NCI-H128 (cell line): ENCODE measurements at regions not wholly inside any gene's neighbourhood (a gene's known extent, or its start where the extent isn't known, plus 50 kb on each side); places are given as distances from the start of the nearest gene placed in this dataset.

Experiments
- DNase-seq: peaks from one replicate; lab custom pipeline; 2025; ENCODE audit not compliant: unreplicated experiment; lab: John Stamatoyannopoulos, UW

DNA sequence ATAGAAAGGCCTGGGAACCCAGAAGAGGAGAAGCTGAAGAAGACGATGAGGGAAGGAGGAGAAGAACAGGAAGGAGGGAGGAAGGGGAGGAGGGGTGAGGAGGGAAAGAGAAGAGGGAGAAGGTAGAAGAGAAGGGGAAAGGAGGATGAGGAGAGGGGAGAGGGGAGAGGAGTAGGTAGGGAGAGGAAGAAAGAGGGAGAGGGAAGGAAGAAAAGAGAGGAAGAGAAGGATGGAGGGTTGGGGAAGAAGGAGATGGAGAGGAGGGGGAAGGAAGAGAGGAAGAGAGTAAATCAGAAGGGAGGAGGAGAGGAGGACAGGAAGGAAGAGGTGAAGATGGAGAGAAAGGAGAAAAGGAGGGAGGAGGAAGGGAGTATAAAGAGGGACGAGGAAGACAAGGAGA is 109.6 kb upstream of the IRX6 start:
- DNase-seq, result no peak

DNA sequence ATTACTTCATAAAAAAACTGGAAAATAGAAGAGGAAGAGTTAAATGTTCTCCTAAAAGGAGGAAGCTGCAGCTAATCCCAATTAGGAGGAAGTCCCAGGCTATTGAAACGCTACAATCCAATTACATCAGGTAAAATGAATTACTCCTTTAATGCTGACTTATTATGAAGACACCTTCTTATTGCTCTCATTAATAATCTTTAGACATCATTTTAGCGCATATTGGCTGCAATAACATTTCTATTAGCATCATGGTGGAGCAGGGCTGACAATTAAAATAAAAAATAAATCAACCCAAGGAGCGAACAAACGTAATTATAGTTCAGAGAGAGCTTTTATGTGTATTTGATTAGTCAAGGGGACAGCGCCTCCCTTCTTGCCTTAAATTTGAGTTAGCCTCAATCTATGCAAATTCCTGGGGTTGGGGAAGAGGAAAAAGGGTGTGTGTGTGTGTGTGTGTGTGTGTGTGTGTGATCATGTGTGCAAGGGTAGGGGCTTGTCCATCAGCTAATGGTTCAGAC is 109.0 kb upstream of the IRX6 start:
- DNase-seq, result no peak

DNA sequence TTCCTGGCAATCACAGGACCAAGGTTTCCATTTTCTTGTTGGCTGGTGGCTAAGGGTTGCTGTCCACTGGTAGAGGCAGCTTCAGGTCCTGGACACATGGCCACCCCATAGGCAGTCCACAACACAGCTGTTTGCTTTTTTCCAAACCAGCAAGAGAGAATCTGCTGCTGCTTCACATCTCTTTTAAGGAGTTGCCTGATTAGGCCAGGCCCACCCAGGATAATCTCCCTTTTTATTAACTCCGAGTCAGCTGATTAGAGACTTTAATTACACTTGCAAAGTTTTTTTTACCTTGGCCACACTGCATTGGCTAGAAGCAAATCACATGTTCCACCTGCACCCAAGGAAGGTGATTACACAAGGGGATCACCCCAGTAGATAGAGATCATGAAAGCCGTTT is 106.6 kb upstream of the IRX6 start:
- DNase-seq, result no peak

DNA sequence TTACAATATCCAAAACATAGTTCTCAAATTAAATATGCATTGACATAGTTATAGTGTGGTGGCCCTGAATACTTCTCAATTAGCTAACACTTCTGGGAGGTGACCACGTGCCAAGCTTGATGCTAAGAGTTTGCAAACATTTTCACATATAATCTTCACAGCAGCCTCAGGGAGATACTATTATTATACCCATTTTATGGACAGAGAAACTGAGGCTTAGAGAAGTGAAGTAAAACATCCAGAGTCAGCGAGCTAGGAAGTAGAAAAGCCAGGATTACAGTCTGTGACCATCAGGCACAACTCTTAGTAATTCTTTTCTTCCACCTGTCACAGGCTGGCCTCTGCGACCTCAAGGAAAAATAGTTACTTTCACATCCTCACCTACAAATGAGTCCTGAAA is 102.2 kb upstream of the IRX6 start:
- DNase-seq, result no peak

DNA sequence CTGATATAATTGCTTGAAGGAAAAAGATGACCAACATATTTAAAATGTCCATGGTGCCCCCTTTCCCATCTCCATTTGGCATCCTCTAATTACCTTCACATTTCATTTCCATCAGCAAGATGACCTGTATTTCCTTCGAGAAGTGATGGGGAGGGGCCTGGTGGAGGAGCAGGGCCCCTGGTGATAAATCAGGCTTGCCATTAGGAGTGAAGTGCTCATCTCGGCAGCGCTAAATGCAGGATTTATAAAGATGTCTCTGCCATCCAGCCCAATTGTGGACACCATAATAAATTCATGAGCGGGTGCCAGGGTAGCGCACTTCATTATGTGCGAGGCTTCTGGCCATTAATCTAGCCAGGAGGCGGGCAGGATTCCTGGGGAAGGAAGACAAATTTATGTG is 101.5 kb upstream of the IRX6 start:
- DNase-seq, result no peak

DNA sequence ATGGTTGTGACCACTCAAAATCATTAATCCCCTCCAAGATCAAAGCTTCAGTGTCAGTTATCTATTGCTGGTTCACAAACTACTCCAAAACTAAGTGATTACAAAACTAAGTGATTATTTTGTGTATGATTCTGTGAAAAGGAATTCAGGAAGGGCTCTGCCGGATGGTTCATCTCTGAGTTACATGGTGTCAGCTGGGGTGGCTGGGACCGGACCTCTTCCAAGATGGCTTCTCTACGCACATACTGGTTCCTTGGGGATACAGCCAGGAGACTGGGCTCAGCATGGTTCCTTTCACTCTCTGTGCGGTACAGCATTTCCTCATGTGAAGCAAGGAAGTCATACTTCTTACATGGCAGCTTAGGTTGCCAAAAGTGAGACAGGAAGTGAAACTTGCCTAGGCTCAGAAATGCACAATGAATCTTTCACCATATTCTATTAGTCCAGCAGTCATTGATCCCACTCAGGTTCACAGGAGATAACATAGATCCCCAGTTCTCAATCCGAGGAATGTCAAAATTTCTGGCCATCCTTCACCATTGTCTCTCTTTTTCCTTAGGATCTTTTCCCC is 97.9 kb upstream of the IRX6 start:
- DNase-seq, result no peak

DNA sequence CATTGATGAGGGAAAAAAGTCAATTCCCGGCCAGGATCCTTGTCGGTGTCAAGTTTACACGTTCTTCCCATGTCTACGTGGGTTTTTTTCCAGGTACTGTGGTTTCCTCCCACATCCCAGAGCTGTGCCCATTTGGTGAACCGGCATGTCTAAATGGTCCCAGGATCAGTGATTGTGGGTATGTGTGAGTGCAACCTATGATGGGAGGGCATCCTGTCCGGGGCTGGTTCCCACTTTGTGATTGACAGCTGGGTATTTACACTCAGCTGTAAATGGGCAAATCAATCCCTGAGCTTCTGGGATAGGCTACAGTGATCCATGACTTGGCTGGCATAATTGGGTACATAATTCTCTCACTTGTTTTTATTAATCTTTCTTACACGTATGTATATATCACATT is 91.2 kb upstream of the IRX6 start:
- no peak for DNase-seq

DNA sequence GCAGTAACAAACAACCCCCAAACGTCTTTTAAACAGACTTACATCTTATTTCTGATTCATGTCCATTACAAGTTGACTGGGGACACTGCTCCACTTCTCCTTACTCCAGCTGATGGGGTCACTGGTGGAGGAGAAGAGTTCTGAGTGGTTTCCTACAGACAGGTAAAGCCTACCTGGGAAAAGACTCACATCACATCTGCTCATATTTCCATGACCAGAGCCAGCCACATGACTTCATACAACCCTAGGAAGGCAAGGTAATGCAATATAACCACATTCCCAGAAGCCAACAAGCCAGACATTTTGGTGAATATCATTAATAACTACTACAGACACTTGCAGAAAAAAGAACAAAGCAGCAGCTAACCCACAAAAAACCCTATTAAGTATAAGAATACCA is 90.5 kb upstream of the IRX6 start:
- DNase-seq, result no peak

DNA sequence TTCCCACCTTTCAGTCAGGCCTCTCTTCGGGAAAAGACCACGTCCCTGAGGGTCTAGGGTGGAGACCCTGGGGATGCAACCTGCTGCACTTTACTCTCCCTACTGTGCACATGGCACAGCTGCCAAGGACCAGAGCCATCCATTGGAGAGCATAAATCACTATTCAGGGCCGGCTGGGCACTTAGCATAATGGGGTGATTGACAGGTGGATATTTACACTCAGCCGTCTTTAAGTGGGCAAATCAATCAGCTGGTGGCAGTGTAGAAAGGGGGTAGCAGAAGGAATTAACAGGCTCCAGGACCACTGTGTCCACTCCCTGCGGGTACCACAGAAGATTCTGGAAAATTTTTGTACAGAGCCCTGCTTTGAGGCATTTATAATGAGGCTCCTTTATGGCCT is 87.3 kb upstream of the IRX6 start:
- DNase-seq, result no peak

DNA sequence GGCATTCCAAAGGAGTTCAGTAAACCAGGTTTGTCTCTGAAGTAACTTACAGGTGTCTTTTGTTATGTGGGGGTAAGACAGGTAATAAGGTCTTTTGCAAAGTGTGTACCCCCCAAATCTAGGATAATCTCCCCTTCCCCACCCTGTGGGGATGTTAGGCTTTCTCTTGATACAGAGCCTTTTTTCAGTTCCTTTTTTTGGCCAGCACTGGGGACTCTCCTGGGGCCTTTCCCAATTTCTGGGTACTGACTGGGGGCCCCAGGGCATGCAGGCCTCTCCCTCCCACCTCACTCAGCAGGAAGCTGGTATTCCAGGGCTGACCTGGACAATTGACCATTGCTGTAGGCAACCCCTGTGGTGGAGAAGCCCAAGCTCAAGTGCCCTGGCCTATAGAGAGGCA is 84.3 kb upstream of the IRX6 start:
- no peak for DNase-seq

DNA sequence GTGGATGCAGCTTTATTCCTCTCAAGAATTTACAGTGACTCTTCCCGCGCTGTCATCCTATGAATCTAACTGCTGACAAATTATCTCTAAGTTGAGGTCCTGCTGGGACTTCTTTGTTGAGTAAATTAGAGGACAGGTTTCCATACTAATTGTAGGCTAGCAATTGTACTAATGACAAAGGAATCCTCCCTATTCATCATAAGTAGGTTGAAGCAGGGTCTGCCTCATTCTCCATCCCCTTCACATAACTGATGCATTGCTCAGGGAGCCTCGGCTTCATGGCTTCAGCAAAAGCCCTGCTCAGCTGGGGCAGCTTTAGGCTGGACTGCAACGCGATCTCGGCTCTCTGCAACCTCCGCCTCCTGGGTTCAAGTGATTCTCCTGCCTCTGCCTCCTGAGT is 83.1 kb upstream of the IRX6 start:
- DNase-seq, result no peak

DNA sequence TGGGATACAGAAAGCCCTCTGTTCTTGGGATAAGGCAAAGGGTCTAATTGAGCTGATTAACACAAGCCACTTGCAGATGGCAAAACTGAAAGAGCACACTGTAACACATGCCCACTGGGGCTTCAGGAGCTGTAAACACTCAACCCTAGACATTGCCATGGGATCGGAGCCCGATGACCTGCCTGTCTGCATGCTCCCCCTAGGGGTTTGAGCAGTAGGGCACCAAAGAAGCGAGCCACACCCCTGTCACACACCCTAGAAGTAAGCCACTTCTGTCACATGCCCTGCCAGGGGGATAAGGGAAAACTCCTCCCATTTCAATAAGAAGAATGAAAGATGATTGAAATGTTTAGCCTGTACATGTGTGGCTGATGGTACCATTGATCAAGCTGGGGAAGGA is 81.3 kb upstream of the IRX6 start:
- DNase-seq, result no peak

DNA sequence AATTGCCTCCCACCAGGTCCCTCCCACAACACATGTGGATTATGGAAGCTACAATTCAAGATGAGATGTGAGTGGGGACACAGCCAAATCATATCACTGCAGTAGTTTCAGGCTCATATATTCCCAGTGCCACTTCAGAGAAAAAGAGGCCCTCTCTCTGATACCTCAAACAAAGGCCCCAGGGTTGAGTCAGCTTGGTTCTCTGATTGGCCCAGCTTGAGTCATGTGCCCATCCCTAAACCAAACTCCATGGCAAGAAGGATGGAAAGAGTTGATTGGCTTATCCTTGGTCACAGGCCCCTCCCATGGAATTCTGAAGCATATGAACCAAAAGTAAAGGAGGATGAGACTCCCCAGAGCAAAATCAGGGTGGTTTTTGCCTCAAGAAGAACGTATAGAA is 75.9 kb upstream of the IRX6 start:
- no peak for DNase-seq

DNA sequence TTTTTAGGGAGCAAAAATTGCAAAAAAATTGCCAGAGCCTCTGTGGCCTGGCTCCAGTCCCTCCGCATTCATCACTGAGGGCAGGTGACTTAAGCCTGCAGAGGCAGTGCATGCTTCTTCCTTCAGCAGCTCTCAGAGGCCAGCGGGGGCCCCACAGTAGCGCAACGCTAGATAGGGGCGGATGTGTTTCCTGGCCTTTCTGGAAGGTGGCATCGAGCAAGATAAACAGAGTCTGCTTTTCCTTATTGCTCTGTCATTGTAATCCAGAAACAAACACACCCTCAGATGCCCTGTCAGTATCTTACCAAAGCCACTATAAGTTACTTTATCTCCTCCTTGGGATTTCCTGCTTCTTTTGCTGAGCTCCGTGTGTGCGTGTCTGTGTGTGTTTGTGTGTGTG is 75.5 kb upstream of the IRX6 start:
- DNase-seq, result no peak

DNA sequence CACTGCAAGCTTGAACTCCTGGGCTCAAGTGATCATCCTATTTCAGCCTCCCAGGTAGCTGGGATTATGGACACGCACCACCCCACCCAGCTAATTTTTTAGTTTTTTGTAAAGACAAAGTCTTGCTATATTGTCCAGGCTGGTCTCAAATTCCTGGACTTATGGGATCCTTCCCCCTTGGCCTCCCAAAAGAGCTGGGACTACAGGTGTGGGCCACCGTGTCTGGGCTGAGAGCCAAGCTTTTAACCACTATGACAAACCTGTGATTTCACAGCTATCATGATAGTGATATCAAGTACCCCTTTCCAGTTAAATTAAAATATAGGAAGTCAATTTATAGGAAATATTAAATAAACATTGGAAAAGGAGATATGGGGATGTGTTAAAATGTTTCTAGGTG is 74.6 kb upstream of the IRX6 start:
- DNase-seq, result no peak

DNA sequence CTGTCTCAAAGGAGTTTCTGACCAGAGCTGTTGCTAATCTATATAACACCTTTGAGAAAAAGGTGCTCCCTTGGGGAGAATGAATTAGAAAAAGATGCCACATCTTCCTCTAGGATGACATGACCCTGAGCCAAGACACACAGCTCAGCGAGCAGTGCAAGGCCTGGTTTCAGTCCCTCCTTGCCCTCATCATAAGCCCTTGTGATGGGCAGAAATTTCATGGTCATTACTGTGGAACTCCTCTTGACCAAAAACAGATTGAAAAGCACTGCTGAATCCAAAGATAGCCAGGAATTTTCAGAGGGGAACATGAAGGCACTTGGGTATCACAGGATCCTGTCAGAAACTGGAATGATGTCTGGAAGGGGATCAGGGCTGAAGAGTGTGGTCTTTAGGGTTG is 74.1 kb upstream of the IRX6 start:
- DNase-seq, result no peak

DNA sequence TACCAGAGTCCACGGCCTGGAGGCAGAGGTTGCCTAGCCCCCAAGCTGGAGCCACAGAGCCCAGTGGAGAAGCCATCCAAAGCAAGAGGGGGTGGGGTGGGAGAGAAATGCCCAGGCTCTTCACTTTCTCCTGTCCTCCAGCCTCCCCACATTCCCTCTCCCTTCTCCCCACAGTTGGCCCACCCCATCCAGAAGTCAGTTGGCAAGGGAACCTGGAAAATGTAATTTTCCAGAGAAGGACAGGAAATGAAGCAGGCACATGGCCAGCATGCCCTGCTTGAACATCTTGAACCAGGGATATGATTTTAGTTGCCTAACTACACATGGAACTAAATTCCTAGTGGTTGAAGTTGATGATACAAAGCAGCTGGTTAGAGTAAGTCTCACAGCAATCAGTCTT is 73.3 kb upstream of the IRX6 start:
- no peak for DNase-seq

DNA sequence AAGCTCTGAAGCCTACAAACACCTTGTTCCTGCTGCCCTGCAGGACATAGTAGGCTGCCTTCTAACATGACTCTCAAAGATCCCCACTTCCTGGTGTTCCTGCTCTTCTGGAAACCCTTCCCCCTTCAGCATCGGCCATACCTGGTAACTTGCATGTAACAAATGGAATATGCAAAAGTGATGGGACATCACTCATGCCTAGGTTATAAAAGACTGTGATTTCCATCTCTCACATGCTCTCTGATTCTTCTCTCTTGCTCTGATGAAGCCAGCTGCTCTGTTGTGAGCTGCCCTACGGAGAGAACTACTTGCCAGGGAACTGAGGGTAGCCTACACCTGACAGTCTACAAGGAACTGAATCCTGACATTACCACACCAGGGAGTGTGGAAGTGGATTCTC is 72.9 kb upstream of the IRX6 start:
- DNase-seq, result no peak

DNA sequence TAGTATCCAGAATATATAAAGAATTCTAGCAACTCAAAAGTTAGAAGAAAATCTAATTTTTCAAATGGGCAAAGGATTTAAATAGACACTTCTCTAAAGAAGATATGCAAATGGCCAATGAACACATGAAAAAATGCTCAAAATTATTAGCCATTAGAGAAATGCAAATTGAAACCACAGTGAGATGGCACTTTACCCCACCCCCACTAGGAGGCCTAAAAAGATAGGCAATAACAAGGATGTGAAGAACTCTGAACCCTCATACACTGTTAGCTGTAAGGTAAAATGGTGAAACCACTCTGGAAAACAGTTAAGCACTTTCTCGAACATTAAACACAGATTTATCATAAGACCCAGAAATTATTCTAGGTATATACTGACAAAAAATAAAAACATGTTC is 71.4 kb upstream of the IRX6 start:
- DNase-seq, result no peak

DNA sequence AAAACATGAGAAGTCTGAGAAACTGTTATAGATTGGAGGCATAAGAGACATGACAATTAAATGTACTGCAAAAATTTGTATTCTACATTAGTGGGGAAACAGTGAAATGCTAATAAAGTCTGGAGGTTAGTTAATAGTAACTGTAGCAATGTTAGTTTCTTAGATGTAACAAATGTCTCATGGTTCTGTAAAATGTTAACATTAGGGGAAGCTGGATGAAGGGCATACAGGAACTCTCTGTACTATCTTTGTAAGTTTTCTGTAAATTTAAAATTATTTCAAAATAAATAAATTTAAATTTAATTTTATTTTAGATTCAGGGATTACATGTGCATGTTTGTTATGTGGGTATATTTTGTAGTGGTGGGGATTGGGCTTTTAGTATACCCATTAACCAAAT is 70.0 kb upstream of the IRX6 start:
- no peak for DNase-seq

DNA sequence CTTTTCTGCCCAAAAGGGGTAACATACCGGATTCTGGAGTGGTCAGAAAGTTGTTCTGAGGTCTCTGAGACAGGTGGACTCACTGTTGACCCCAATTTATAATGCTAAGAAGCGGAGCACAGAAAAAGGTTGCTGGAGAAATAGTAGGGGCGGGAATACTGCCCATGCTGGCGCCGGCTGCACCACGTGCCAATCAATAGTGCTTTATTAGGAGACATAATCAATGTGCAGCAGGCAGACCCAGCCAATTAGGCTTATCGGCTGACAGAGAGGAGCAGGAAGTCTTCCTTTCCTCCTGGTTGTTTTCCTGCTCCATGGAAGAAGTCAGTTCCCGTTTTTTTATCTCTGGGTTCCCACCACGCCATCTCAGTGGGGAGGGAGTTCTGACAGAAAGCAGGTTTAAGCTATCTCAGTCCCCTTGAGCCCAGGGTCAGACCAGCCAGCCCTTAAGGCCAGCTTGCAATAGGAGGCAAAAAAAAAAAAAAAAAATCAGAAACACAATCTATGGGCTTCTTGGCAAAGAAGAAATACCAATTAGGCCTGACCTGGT is 68.2 kb upstream of the IRX6 start:
- DNase-seq, result no peak

DNA sequence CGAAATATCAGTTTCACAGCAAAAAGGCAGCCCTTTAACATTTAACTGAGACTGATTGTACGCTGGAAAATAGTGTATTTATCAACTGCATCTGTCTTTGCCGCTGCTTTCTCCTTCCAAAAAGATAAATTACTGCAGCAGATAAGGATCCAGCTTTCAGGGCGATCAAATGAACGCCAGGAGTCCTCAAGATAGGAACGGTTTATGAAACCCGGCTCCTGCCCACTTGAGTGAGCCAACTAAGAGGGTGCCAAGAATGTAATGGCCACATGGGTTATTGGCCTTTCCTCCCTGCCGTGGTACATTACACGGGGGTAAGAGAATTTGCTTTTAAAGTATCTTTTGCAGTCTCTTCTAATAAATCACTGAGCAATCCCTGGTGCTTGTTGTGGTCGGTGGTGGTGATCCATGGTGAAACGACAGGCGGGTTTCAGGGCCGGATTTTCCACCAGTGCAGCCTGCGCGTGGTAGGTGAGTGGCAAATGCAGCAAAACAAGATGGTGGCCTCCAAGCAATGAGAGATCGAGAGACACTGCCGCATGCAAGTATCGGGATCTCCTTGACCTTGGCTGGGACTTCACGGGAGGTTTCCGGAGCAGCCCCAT is 67.5 kb upstream of the IRX6 start:
- no peak for DNase-seq

DNA sequence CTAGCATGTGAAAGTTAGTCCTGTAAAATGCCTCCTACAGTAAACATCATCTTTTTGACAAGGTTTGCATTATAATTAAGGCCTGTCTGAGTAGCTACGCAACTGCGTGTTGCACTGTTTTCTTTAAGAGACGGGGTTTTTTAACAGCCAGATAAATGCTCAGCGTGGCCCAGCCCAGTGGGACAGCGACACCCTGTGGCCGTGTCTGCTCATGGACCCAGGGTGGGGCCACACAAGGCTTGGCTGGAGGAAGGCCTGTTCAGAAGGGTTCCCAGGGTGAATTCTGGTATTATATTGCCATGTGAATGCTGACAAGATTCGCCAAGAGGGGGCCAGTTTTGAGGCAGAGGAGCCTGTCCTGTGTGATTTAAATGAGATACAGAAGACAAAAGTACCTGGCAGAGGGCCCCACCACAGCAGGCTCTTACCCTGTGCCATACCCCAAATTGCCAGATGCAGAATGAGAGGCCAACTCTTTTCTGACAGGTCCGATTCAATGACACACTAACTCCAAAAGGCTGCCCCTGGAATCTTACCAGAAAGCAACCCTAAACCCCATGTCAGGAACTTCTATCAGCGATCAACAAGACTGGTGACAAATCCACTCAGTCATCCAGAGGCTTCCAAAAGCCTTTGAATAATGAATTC is 65.9 kb upstream of the IRX6 start:
- DNase-seq, result no peak
